ENCODE measurements at regions not wholly inside any gene's neighbourhood (a gene's known extent, or its start where the extent isn't known, plus 50 kb on each side); places are given as distances from the start of the nearest gene placed in this dataset.

GRCh38 chr10:125236091-125236490 lies 75.7 kb upstream of the CTBP2 start:
- TF ChIP-seq CTCF (conservative IDR thresholded peaks at IDR 0.05; ENCODE audit: low read length) (no peak), EZH2phosphoT487 (IDR thresholded peaks at IDR 0.05; ENCODE audit: borderline replicate concordance) (no peak)
